Body of pancreas (tissue), 4 donors: ENCODE measurements at regions not wholly inside any gene's neighbourhood (a gene's known extent, or its start where the extent isn't known, plus 50 kb on each side); places are given as distances from the start of the nearest gene placed in this dataset.

ENCODE experiments used
- ATAC-seq: fragments of 150-250 bp; one replicate; pipeline ENCODE4 v1.9.1; 2016
- DNase-seq, 4 donors: peaks; one replicate each; pipeline ENCODE4 v3.0.0-alpha.2; 2019
- H3K27ac ChIP-seq, 4 donors: fragments of 200-600 bp; sonication (generic); 1 replicate in 3 of 4; 2 replicates in 1 of 4; pipeline versions ENCODE4 v1.5.1 to v1.6.1; 2016 to 2019; ENCODE audit warnings: mild to moderate bottlenecking in 1 of 4, mixed read lengths in 1 of 4, moderate library complexity in 1 of 4
- H3K27me3 ChIP-seq, 2 donors: fragments of 200-600 bp; sonication (generic); one replicate each; pipeline ENCODE4 v1.6.0; 2016; ENCODE audit warnings: mild to moderate bottlenecking in 1 of 2
- H3K36me3 ChIP-seq, 2 donors: fragments of 200-600 bp; sonication (generic); replicated peaks in 1 of 2; 2 replicates each; pipeline ENCODE4 v1.5.1; 2016; ENCODE audit warnings: low read depth in 2 of 2; ENCODE audit not compliant: insufficient read depth in 1 of 2
- H3K4me1 ChIP-seq: fragments of 200-600 bp; sonication (generic); one replicate; pipeline ENCODE4 v1.6.0; 2016
- H3K4me3 ChIP-seq, 2 donors: fragments of 200-600 bp; sonication (generic); 1 replicate in 1 of 2; 2 replicates in 1 of 2; pipeline ENCODE4 v1.5.1; 2016 to 2019
- H3K9me3 ChIP-seq, 3 donors: fragments of 200-600 bp; sonication (generic); 1 replicate in 2 of 3; 2 replicates in 1 of 3; pipeline ENCODE4 v1.5.1; 2016
- CTCF ChIP-seq, 7 experiments: fragments of 450-650 bp in 4 of 7; fragments of 200-600 bp in 3 of 7; sonication (generic) in 3 of 7; IDR thresholded peaks; one replicate each; pipeline ENCODE4 v1.5.1; 2016 to 2019; ENCODE audit warnings: antibody characterized with exemption in 7 of 7
- POLR2A ChIP-seq, 3 donors: fragments of 450-650 bp; IDR thresholded peaks; one replicate each; pipeline ENCODE4 v1.6.1; 2016; ENCODE audit warnings: antibody characterized with exemption in 3 of 3, mild to moderate bottlenecking in 2 of 3
- WGBS, 2 donors: methylation state at CpG; one replicate each; pipeline ENCODE4 v1.1.5; 2017; 5-methylcytosine and 5-hydroxymethylcytosine counted together
- intact Hi-C: fragments of 100-400 bp; cut with DNase I; formaldehyde crosslinking; loops from one replicate; pipeline ENCODE4 v1.15.1; 2023

- Histone ChIP-seq H3K4me1 (peaks cover 9% of the 10 kb centered on the region), H3K9me3 (no peaks in the 10 kb centered on the region), H3K4me3 (no peak overlapping the region), H3K27me3 (no peaks in the 10 kb centered on the region), H3K27ac (no peak overlapping the region), H3K36me3 (no peaks in the 10 kb centered on the region)
- intact Hi-C loops = no loop called here
- peak; percentile 29 to 63 (median 53) for TF ChIP-seq CTCF (IDR thresholded peaks at IDR 0.05)
- TF ChIP-seq POLR2A (IDR thresholded peaks at IDR 0.05) = no peak
- peak in 3 of 4 donors; percentile 30 to 45 (median 38) for DNase-seq
- ATAC-seq = peak; percentile 47
- 37 to 45% methylated on average over 4 of the region's 4 CpGs for WGBS, 2 donors
These were observed 488.0 kb downstream of the PRELID2 start for GRCh38 chr5:145347026-145347616.

- Histone ChIP-seq H3K4me1 (peaks cover 9% of the 10 kb centered on the region), H3K9me3 (no peaks in the 10 kb centered on the region), H3K4me3 (no peak overlapping the region), H3K27ac (no peak overlapping the region), H3K27me3 (no peaks in the 10 kb centered on the region), H3K36me3 (no peaks in the 10 kb centered on the region)
- intact Hi-C loops = no loop called here
- 87 to 91% methylated on average over 3 of the region's 3 CpGs for WGBS, 2 donors
- ATAC-seq (no peak), DNase-seq (no peak)
- TF ChIP-seq CTCF (IDR thresholded peaks at IDR 0.05) = no peak
- no peak for TF ChIP-seq POLR2A (IDR thresholded peaks at IDR 0.05)
These were observed 489.4 kb downstream of the PRELID2 start for GRCh38 chr5:145345511-145346287.

- ATAC-seq (no peak), DNase-seq (no peak)
- intact Hi-C loops = no loop called here
- H3K4me3 ChIP-seq = no peak overlapping the region
- no peak for TF ChIP-seq POLR2A (IDR thresholded peaks at IDR 0.05)
- TF ChIP-seq CTCF (IDR thresholded peaks at IDR 0.05) = no peak
- no peaks in the 10 kb centered on the region for H3K27me3 ChIP-seq
- H3K9me3 ChIP-seq = no peaks in the 10 kb centered on the region
- 94 to 95% methylated on average over 1 of the region's 1 CpG for WGBS, 2 donors
- peaks cover 8% of the 10 kb centered on the region for H3K4me1 ChIP-seq
- H3K36me3 ChIP-seq = no peaks in the 10 kb centered on the region
- no peak overlapping the region for H3K27ac ChIP-seq
These were observed 493.3 kb downstream of the PRELID2 start for GRCh38 chr5:145341842-145342241.

GRCh38 chr5:145340099-145340498 is 495.0 kb downstream of the PRELID2 start:
- Histone ChIP-seq H3K27ac (no peak overlapping the region), H3K27me3 (no peaks in the 10 kb centered on the region), H3K4me1 (no peaks in the 10 kb centered on the region), H3K9me3 (no peaks in the 10 kb centered on the region), H3K36me3 (no peaks in the 10 kb centered on the region), H3K4me3 (no peak overlapping the region)
- no peak for DNase-seq
- TF ChIP-seq POLR2A (IDR thresholded peaks at IDR 0.05) = no peak
- no peak for TF ChIP-seq CTCF (IDR thresholded peaks at IDR 0.05)
- 82% methylated on average over 3 of the region's 3 CpGs; no CpG with 5 or more reads in 1 of the 2 donors for WGBS, 2 donors
- ATAC-seq = no peak
- intact Hi-C loops = no loop called here
